H1 (cell line): ENCODE measurements at regions not wholly inside any gene's neighbourhood (a gene's known extent, or its start where the extent isn't known, plus 50 kb on each side); places are given as distances from the start of the nearest gene placed in this dataset.

ENCODE experiments used
- CBX8 ChIP-seq: fragments of 300-800, 300-1000 bp; sonication (generic); IDR thresholded peaks from 2 replicates; pipeline ENCODE4 v1.7.1; 2016; ENCODE audit warnings: low read depth, low read length, borderline replicate concordance
- KDM5A ChIP-seq: fragments of 200-600 bp; IDR thresholded peaks from 2 replicates; pipeline ENCODE4 v1.7.1; 2012; ENCODE audit warnings: mild to moderate bottlenecking, low read length, inconsistent platforms, mixed read lengths
- TF ChIP-seq, protein P1 (sequence below): fragments of 300-600 bp; sonication (generic); IDR thresholded peaks from 2 replicates; pipeline ENCODE4 v1.7.1; 2012; ENCODE audit warnings: low read length, moderate library complexity, mild to moderate bottlenecking, inconsistent platforms; ENCODE audit not compliant: insufficient replicate concordance
- TF ChIP-seq, protein P2 (sequence below): IDR thresholded peaks from 2 replicates; pipeline ENCODE4 v1.6.1; 2012; ENCODE audit warnings: inconsistent platforms

DNA sequence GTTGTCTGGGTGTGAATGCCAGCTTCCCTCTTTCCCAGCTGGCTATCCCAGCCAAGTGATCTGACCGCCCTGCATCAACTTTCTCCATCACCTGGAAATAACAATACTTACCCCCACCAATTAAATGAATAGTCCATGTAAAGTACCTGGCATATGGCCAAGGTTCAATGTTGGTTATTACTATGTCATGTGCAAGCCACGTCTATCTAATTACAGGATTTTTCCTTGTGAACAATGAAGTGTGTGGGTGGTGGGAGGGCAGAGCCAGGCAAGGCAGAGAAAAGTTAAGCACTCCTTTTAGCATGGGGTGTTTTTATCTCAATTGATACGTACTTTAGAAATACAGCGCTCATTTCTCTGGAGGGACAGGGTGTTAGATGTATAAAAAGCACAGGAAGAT, 121.1 kb downstream of the NHLRC3 start (continued):
- TF ChIP-seq, protein P1, sequence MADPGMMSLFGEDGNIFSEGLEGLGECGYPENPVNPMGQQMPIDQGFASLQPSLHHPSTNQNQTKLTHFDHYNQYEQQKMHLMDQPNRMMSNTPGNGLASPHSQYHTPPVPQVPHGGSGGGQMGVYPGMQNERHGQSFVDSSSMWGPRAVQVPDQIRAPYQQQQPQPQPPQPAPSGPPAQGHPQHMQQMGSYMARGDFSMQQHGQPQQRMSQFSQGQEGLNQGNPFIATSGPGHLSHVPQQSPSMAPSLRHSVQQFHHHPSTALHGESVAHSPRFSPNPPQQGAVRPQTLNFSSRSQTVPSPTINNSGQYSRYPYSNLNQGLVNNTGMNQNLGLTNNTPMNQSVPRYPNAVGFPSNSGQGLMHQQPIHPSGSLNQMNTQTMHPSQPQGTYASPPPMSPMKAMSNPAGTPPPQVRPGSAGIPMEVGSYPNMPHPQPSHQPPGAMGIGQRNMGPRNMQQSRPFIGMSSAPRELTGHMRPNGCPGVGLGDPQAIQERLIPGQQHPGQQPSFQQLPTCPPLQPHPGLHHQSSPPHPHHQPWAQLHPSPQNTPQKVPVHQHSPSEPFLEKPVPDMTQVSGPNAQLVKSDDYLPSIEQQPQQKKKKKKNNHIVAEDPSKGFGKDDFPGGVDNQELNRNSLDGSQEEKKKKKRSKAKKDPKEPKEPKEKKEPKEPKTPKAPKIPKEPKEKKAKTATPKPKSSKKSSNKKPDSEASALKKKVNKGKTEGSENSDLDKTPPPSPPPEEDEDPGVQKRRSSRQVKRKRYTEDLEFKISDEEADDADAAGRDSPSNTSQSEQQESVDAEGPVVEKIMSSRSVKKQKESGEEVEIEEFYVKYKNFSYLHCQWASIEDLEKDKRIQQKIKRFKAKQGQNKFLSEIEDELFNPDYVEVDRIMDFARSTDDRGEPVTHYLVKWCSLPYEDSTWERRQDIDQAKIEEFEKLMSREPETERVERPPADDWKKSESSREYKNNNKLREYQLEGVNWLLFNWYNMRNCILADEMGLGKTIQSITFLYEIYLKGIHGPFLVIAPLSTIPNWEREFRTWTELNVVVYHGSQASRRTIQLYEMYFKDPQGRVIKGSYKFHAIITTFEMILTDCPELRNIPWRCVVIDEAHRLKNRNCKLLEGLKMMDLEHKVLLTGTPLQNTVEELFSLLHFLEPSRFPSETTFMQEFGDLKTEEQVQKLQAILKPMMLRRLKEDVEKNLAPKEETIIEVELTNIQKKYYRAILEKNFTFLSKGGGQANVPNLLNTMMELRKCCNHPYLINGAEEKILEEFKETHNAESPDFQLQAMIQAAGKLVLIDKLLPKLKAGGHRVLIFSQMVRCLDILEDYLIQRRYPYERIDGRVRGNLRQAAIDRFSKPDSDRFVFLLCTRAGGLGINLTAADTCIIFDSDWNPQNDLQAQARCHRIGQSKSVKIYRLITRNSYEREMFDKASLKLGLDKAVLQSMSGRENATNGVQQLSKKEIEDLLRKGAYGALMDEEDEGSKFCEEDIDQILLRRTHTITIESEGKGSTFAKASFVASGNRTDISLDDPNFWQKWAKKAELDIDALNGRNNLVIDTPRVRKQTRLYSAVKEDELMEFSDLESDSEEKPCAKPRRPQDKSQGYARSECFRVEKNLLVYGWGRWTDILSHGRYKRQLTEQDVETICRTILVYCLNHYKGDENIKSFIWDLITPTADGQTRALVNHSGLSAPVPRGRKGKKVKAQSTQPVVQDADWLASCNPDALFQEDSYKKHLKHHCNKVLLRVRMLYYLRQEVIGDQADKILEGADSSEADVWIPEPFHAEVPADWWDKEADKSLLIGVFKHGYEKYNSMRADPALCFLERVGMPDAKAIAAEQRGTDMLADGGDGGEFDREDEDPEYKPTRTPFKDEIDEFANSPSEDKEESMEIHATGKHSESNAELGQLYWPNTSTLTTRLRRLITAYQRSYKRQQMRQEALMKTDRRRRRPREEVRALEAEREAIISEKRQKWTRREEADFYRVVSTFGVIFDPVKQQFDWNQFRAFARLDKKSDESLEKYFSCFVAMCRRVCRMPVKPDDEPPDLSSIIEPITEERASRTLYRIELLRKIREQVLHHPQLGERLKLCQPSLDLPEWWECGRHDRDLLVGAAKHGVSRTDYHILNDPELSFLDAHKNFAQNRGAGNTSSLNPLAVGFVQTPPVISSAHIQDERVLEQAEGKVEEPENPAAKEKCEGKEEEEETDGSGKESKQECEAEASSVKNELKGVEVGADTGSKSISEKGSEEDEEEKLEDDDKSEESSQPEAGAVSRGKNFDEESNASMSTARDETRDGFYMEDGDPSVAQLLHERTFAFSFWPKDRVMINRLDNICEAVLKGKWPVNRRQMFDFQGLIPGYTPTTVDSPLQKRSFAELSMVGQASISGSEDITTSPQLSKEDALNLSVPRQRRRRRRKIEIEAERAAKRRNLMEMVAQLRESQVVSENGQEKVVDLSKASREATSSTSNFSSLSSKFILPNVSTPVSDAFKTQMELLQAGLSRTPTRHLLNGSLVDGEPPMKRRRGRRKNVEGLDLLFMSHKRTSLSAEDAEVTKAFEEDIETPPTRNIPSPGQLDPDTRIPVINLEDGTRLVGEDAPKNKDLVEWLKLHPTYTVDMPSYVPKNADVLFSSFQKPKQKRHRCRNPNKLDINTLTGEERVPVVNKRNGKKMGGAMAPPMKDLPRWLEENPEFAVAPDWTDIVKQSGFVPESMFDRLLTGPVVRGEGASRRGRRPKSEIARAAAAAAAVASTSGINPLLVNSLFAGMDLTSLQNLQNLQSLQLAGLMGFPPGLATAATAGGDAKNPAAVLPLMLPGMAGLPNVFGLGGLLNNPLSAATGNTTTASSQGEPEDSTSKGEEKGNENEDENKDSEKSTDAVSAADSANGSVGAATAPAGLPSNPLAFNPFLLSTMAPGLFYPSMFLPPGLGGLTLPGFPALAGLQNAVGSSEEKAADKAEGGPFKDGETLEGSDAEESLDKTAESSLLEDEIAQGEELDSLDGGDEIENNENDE = no peak
- TF ChIP-seq, protein P2, sequence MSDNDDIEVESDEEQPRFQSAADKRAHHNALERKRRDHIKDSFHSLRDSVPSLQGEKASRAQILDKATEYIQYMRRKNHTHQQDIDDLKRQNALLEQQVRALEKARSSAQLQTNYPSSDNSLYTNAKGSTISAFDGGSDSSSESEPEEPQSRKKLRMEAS = no peak
- TF ChIP-seq KDM5A = no peak
- no peak for TF ChIP-seq CBX8
